KMS-11 (cell line): ENCODE measurements at regions not wholly inside any gene's neighbourhood (a gene's known extent, or its start where the extent isn't known, plus 50 kb on each side); places are given as distances from the start of the nearest gene placed in this dataset.

Experiments
- H2AFZ ChIP-seq: fragments of 200-600 bp; sonication (generic); 2 replicates; pipeline ENCODE4 v1.6.1; 2016; ENCODE audit warnings: antibody characterized with exemption, mixed run types, low read depth
- H3K27ac ChIP-seq: fragments of 200-600 bp; sonication (generic); 2 replicates; pipeline ENCODE4 v1.6.1; 2016; ENCODE audit warnings: mild to moderate bottlenecking, mixed run types
- H3K27me3 ChIP-seq: fragments of 200-600 bp; sonication (generic); 2 replicates; pipeline ENCODE4 v1.6.1; 2017; ENCODE audit warnings: mild to moderate bottlenecking, low read depth, mixed run types, moderate library complexity; ENCODE audit not compliant: insufficient read depth
- H3K36me3 ChIP-seq: fragments of 200-600 bp; sonication (generic); 2 replicates; pipeline ENCODE4 v1.6.1; 2017; ENCODE audit warnings: mild to moderate bottlenecking, mixed run types; ENCODE audit not compliant: insufficient read depth
- H3K4me1 ChIP-seq: fragments of 200-600 bp; sonication (generic); 2 replicates; pipeline ENCODE4 v1.6.1; 2016; ENCODE audit warnings: mild to moderate bottlenecking, low read depth, mixed run types; ENCODE audit not compliant: poor library complexity, severe bottlenecking
- H3K4me2 ChIP-seq: fragments of 200-600 bp; sonication (generic); 2 replicates; pipeline ENCODE4 v1.7.0; 2016; ENCODE audit warnings: mild to moderate bottlenecking, mixed run types
- H3K4me3 ChIP-seq: fragments of 200-600 bp; sonication (generic); IDR thresholded peaks from 2 replicates; pipeline ENCODE4 v1.6.1; 2017; ENCODE audit warnings: low read depth, low read length, mixed read lengths; ENCODE audit not compliant: insufficient read depth
- H3K79me2 ChIP-seq: fragments of 200-600 bp; sonication (generic); 2 replicates; pipeline ENCODE4 v1.6.1; 2016; ENCODE audit warnings: low read depth, mixed run types; ENCODE audit not compliant: insufficient read depth
- H3K9ac ChIP-seq: fragments of 200-600 bp; sonication (generic); 2 replicates; pipeline ENCODE4 v1.6.1; 2016; ENCODE audit warnings: mild to moderate bottlenecking, mixed run types
- H4K20me1 ChIP-seq: fragments of 200-600 bp; sonication (generic); 2 replicates; pipeline ENCODE4 v1.6.1; 2016; ENCODE audit warnings: mild to moderate bottlenecking, mixed run types; ENCODE audit not compliant: insufficient read depth
- CTCF ChIP-seq: fragments of 200-600 bp; sonication (generic); conservative IDR thresholded peaks from 2 replicates; pipeline ENCODE4 v1.6.1; 2017; ENCODE audit warnings: low read depth, mild to moderate bottlenecking, antibody characterized with exemption, low read length, moderate library complexity, mixed read lengths

- Histone ChIP-seq H3K79me2 (no peaks in the 10 kb centered on the region), H3K4me3 (no peak overlapping the region), H3K36me3 (no peaks in the 10 kb centered on the region), H3K9ac (no peak overlapping the region), H3K27me3 (no peaks in the 10 kb centered on the region), H2AFZ (no peak overlapping the region), H3K4me2 (no peak overlapping the region), H3K27ac (no peak overlapping the region), H3K4me1 (peaks cover 5% of the 10 kb centered on the region), H4K20me1 (no peaks in the 10 kb centered on the region)
- TF ChIP-seq CTCF: no peak
Observed at GRCh38 chr5:73997960-73998359, 372.0 kb downstream of the ARHGEF28 start.

- H3K4me1 ChIP-seq: peaks cover 5% of the 10 kb centered on the region
- H3K27me3 ChIP-seq: no peaks in the 10 kb centered on the region
- H3K4me3 ChIP-seq: no peak overlapping the region
- TF ChIP-seq CTCF: no peak
- H3K9ac ChIP-seq: no peak overlapping the region
- H3K4me2 ChIP-seq: no peak overlapping the region
- H3K79me2 ChIP-seq: no peaks in the 10 kb centered on the region
- no peaks in the 10 kb centered on the region for H4K20me1 ChIP-seq
- H3K27ac ChIP-seq: no peak overlapping the region
- H2AFZ ChIP-seq: no peak overlapping the region
- H3K36me3 ChIP-seq: no peaks in the 10 kb centered on the region
Observed at GRCh38 chr5:73996151-73996755, 370.3 kb downstream of the ARHGEF28 start.

- TF ChIP-seq CTCF: no peak
- Histone ChIP-seq H3K9ac (no peak overlapping the region), H3K27ac (no peak overlapping the region)
Observed at GRCh38 chr5:73994963-73995362, 369.0 kb downstream of the ARHGEF28 start.

More at GRCh38 chr5:73994963-73995362, 369.0 kb downstream of the ARHGEF28 start:
- Histone ChIP-seq H3K4me3 (no peak overlapping the region), H4K20me1 (no peaks in the 10 kb centered on the region), H3K4me1 (peaks cover 5% of the 10 kb centered on the region), H3K79me2 (no peaks in the 10 kb centered on the region), H3K36me3 (no peaks in the 10 kb centered on the region), H2AFZ (no peak overlapping the region), H3K4me2 (no peak overlapping the region), H3K27me3 (no peaks in the 10 kb centered on the region)
